ENCODE measurements at regions not wholly inside any gene's neighbourhood (a gene's known extent, or its start where the extent isn't known, plus 50 kb on each side); places are given as distances from the start of the nearest gene placed in this dataset.

DNA sequence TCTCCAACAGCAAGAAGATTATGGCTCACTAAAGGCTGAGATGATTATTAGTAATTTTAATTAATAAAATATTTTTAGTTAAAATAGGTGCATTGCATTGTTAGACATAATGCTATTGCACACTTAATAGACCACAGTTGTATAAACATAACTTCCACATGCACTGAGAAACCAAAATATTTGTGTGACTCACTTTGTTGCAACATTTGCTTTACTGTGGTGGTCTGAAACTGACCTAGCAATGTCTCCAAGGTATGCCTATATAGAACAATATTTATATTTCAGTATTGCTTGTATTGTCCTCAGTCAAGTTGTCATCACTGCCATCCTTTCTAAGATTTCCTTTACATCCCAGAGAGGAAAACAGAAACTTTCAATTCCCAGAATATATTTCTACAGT, 1215.2 kb downstream of the SI start:
- no peak overlapping the region for H3K4me3 ChIP-seq (ENCODE audit: low read length)
- no peaks in the 10 kb centered on the region for H3K9me3 ChIP-seq (ENCODE audit: control insufficient read depth, insufficient read depth, low read length)
- H3F3A ChIP-seq (ENCODE audit: control insufficient read depth, insufficient read depth): no peaks in the 10 kb centered on the region
- TF ChIP-seq, protein P1, sequence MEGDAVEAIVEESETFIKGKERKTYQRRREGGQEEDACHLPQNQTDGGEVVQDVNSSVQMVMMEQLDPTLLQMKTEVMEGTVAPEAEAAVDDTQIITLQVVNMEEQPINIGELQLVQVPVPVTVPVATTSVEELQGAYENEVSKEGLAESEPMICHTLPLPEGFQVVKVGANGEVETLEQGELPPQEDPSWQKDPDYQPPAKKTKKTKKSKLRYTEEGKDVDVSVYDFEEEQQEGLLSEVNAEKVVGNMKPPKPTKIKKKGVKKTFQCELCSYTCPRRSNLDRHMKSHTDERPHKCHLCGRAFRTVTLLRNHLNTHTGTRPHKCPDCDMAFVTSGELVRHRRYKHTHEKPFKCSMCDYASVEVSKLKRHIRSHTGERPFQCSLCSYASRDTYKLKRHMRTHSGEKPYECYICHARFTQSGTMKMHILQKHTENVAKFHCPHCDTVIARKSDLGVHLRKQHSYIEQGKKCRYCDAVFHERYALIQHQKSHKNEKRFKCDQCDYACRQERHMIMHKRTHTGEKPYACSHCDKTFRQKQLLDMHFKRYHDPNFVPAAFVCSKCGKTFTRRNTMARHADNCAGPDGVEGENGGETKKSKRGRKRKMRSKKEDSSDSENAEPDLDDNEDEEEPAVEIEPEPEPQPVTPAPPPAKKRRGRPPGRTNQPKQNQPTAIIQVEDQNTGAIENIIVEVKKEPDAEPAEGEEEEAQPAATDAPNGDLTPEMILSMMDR (IDR thresholded peaks at IDR 0.05; ENCODE audit: low read depth, low read length, poor library complexity, severe bottlenecking): no peak
- no peak for TF ChIP-seq EZH2phosphoT487 (IDR thresholded peaks at IDR 0.05; ENCODE audit: borderline replicate concordance, low read length)
- H4K20me1 ChIP-seq (ENCODE audit: control insufficient read depth, insufficient read depth, low read depth, low read length): no peaks in the 10 kb centered on the region
- no peak overlapping the region for H3K27ac ChIP-seq (ENCODE audit: low read depth, low read length)
- H3K27me3 ChIP-seq (ENCODE audit: control insufficient read depth, low read length): no peaks in the 10 kb centered on the region
- no peaks in the 10 kb centered on the region for H3K4me1 ChIP-seq (ENCODE audit: control insufficient read depth, low read length)
- H3K9me2 ChIP-seq (replicated peaks; ENCODE audit: control insufficient read depth, low read length): no peaks in the 10 kb centered on the region
- H3K79me2 ChIP-seq (ENCODE audit: control insufficient read depth, low read length): no peaks in the 10 kb centered on the region
- no peak overlapping the region for H3K4me2 ChIP-seq (ENCODE audit: low read length)
- no peaks in the 10 kb centered on the region for H3K36me3 ChIP-seq (ENCODE audit: control insufficient read depth, low read length)

DNA sequence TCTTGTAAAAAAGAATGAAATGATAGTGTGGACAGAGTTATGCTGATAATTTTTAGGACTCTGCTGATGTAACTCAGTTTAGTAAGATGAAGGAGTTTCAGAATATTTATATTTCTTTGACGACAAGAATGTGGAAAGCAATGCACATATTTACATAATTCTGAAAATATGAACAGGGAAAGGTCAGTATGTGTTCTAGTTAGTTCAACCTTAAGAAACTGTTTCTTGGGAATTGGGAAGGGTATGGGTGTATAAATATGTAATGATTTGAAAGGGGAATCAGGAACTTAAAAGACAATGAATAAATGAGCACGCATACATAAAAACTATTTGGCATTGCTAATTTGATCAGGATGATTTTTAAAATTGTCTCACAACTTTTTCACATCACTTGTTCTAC, 1226.1 kb downstream of the SI start:
- peaks cover 4% of the 10 kb centered on the region; the same call in 1 of the 2 replicates for H3K9me3 ChIP-seq (ENCODE audit: control insufficient read depth, insufficient read depth, low read length)
- H3K4me3 ChIP-seq (ENCODE audit: low read length): no peak overlapping the region
- H4K20me1 ChIP-seq (ENCODE audit: control insufficient read depth, insufficient read depth, low read depth, low read length): no peaks in the 10 kb centered on the region
- H3K27me3 ChIP-seq (ENCODE audit: control insufficient read depth, low read length): no peaks in the 10 kb centered on the region
- H3K4me1 ChIP-seq (ENCODE audit: control insufficient read depth, low read length): no peaks in the 10 kb centered on the region
- no peaks in the 10 kb centered on the region for H3K9me2 ChIP-seq (replicated peaks; ENCODE audit: control insufficient read depth, low read length)
- no peaks in the 10 kb centered on the region for H3K36me3 ChIP-seq (ENCODE audit: control insufficient read depth, low read length)
- H3K4me2 ChIP-seq (ENCODE audit: low read length): no peak overlapping the region
- TF ChIP-seq EZH2phosphoT487 (IDR thresholded peaks at IDR 0.05; ENCODE audit: borderline replicate concordance, low read length): no peak
- TF ChIP-seq, protein P1 (IDR thresholded peaks at IDR 0.05; ENCODE audit: low read depth, low read length, poor library complexity, severe bottlenecking): no peak
- no peaks in the 10 kb centered on the region for H3F3A ChIP-seq (ENCODE audit: control insufficient read depth, insufficient read depth)
- H3K79me2 ChIP-seq (ENCODE audit: control insufficient read depth, low read length): no peaks in the 10 kb centered on the region
- H3K27ac ChIP-seq (ENCODE audit: low read depth, low read length): no peak overlapping the region

DNA sequence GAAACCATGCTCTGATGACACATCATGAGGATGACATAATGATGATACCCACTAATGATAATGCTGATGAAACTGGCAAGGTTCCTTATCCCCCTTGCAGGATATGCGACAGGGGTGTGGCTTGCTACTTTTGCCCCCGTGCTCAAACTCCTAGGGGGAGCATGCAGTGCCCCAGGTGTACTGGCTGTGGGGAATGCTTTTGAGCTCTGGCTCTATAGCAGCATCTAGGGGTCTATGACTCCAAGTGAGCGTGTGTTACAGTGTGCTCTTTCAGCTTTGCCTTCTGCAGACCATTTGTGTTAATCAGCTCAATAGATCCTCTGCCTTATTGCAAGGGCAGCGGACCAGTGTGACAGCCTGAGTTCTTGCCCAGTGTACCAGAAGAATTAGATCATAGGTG, 1239.5 kb downstream of the SI start:
- Histone ChIP-seq H3K27me3 (ENCODE audit: control insufficient read depth, low read length) (no peaks in the 10 kb centered on the region), H3K9me2 (replicated peaks; ENCODE audit: control insufficient read depth, low read length) (no peaks in the 10 kb centered on the region), H4K20me1 (ENCODE audit: control insufficient read depth, insufficient read depth, low read depth, low read length) (no peaks in the 10 kb centered on the region), H3K9me3 (ENCODE audit: control insufficient read depth, insufficient read depth, low read length) (peaks cover 6% of the 10 kb centered on the region; the same call in 1 of the 2 replicates), H3K36me3 (ENCODE audit: control insufficient read depth, low read length) (no peaks in the 10 kb centered on the region), H3K79me2 (ENCODE audit: control insufficient read depth, low read length) (no peaks in the 10 kb centered on the region), H3K4me2 (ENCODE audit: low read length) (no peak overlapping the region), H3K27ac (ENCODE audit: low read depth, low read length) (no peak overlapping the region), H3K4me3 (ENCODE audit: low read length) (no peak overlapping the region), H3K4me1 (ENCODE audit: control insufficient read depth, low read length) (no peaks in the 10 kb centered on the region), H3F3A (ENCODE audit: control insufficient read depth, insufficient read depth) (no peaks in the 10 kb centered on the region)
- TF ChIP-seq, protein P1 (IDR thresholded peaks at IDR 0.05; ENCODE audit: low read depth, low read length, poor library complexity, severe bottlenecking): no peak
- TF ChIP-seq EZH2phosphoT487 (IDR thresholded peaks at IDR 0.05; ENCODE audit: borderline replicate concordance, low read length): no peak

DNA sequence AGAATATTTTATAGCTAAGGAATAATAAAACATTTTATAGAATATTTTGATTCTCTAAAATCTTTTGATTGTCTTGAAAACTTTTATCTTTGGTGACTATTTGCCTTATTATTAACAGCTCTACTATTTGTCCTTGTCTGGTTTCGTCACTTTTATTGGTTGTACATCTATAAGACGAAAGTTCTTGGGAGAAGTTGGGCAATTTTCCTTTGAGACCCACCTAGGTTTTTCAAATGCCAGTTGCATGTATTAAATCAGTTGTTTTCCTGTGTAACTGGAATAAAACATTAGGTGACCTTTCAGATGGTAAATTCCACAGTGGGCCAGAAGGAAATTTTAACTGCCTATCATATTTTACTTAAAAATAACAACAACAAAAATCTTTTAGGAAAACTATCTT, 1245.7 kb downstream of the SI start:
- H3K9me3 ChIP-seq (ENCODE audit: control insufficient read depth, insufficient read depth, low read length): no peaks in the 10 kb centered on the region
- no peaks in the 10 kb centered on the region for H3K9me2 ChIP-seq (replicated peaks; ENCODE audit: control insufficient read depth, low read length)
- H3K79me2 ChIP-seq (ENCODE audit: control insufficient read depth, low read length): no peaks in the 10 kb centered on the region
- no peak overlapping the region for H3K4me3 ChIP-seq (ENCODE audit: low read length)
- TF ChIP-seq, protein P1 (IDR thresholded peaks at IDR 0.05; ENCODE audit: low read depth, low read length, poor library complexity, severe bottlenecking): no peak
- no peak for TF ChIP-seq EZH2phosphoT487 (IDR thresholded peaks at IDR 0.05; ENCODE audit: borderline replicate concordance, low read length)
- no peak overlapping the region for H3K4me2 ChIP-seq (ENCODE audit: low read length)
- no peak overlapping the region for H3K27ac ChIP-seq (ENCODE audit: low read depth, low read length)
- no peaks in the 10 kb centered on the region for H4K20me1 ChIP-seq (ENCODE audit: control insufficient read depth, insufficient read depth, low read depth, low read length)
- H3K36me3 ChIP-seq (ENCODE audit: control insufficient read depth, low read length): no peaks in the 10 kb centered on the region
- no peaks in the 10 kb centered on the region for H3F3A ChIP-seq (ENCODE audit: control insufficient read depth, insufficient read depth)
- no peaks in the 10 kb centered on the region for H3K27me3 ChIP-seq (ENCODE audit: control insufficient read depth, low read length)
- peaks cover 13% of the 10 kb centered on the region for H3K4me1 ChIP-seq (ENCODE audit: control insufficient read depth, low read length)

All from DOHH2 (cell line).